Mesothelial cell of epicardium (in vitro differentiated cells): ENCODE measurements at regions not wholly inside any gene's neighbourhood (a gene's known extent, or its start where the extent isn't known, plus 50 kb on each side); places are given as distances from the start of the nearest gene placed in this dataset.

Source experiments
- DNase-seq, 2 experiments: peaks; one replicate each; pipeline ENCODE4 v3.0.0; 2021; ENCODE audit warnings: low spot score in 2 of 2; ENCODE audit not compliant: unreplicated experiment in 2 of 2
- H3K27ac Mint-ChIP-seq: 2 replicates; pipeline ENCODE4 v1.8.0; 2021; ENCODE audit warnings: mixed read lengths
- H3K27me3 Mint-ChIP-seq: 2 replicates; pipeline ENCODE4 v1.8.0; 2021; ENCODE audit warnings: low read depth, mixed read lengths
- H3K36me3 Mint-ChIP-seq: 2 replicates; pipeline ENCODE4 v1.8.0; 2021; ENCODE audit warnings: mixed read lengths
- H3K4me1 Mint-ChIP-seq: 2 replicates; pipeline ENCODE4 v1.8.0; 2021; ENCODE audit warnings: mixed read lengths
- H3K4me3 Mint-ChIP-seq: 2 replicates; pipeline ENCODE4 v1.8.0; 2021; ENCODE audit warnings: mild to moderate bottlenecking, moderate library complexity, mixed read lengths
- H3K9me3 Mint-ChIP-seq: 2 replicates; pipeline ENCODE4 v1.8.0; 2021; ENCODE audit warnings: mixed read lengths
- CTCF ChIP-seq: fragments of 200-600 bp; sonication (generic); IDR thresholded peaks from one replicate; pipeline ENCODE4 v1.5.0; 2021; ENCODE audit warnings: antibody characterized with exemption; ENCODE audit not compliant: unreplicated experiment

DNA sequence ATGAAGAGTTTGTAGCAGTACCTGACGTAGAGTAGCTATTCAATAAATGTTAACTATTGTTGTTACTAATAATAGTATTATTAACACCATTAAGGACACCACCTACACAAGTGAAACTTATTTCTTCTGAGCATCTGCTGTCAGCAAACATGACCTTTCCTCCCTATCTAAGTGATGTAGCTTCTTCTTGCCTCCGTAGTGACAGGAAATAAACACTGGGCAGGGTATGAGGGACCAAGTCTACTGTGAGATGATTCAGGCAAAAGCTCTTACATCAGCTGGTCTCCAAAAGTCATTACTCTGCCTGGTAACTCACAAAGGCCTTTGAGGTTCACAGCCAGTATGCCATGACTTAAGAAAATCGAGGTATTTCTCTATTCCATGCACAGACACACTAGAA is 750.5 kb downstream of the CPS1 start:
- TF ChIP-seq CTCF = no peak

More for the DNA sequence above, 750.5 kb downstream of the CPS1 start:
- no peaks in the 10 kb centered on the region for H3K27me3 Mint-ChIP-seq
- no peak for DNase-seq
- H3K4me1 Mint-ChIP-seq = no peaks in the 10 kb centered on the region
- peaks cover 14% of the 10 kb centered on the region for H3K9me3 Mint-ChIP-seq
- H3K27ac Mint-ChIP-seq = no peak overlapping the region
- H3K4me3 Mint-ChIP-seq = no peak overlapping the region
- H3K36me3 Mint-ChIP-seq = no peaks in the 10 kb centered on the region
